Activated CD8-positive, alpha-beta memory T cell treated with anti-CD3 and anti-CD28 coated beads for 36 hours (primary cell): ENCODE measurements at regions not wholly inside any gene's neighbourhood (a gene's known extent, or its start where the extent isn't known, plus 50 kb on each side); places are given as distances from the start of the nearest gene placed in this dataset.
"Not testable (repeated sequence)": the region's sequence is repeated elsewhere in the genome, so short reads cannot be mapped to it uniquely, and the experiment has no call there.

ENCODE experiments used
- CTCF ChIA-PET: fragments of 350-600 bp; sonication (Branson Sonifier 250); formaldehyde crosslinking; loops from one replicate; lab custom pipeline; 2021; ENCODE audit warnings: antibody characterized with exemption; lab: Charles Lee
- POLR2A ChIA-PET: fragments of 350-600 bp; sonication (Branson Sonifier 250); formaldehyde crosslinking; loops from one replicate; lab custom pipeline; 2021; ENCODE audit warnings: antibody characterized with exemption; lab: Charles Lee

DNA sequence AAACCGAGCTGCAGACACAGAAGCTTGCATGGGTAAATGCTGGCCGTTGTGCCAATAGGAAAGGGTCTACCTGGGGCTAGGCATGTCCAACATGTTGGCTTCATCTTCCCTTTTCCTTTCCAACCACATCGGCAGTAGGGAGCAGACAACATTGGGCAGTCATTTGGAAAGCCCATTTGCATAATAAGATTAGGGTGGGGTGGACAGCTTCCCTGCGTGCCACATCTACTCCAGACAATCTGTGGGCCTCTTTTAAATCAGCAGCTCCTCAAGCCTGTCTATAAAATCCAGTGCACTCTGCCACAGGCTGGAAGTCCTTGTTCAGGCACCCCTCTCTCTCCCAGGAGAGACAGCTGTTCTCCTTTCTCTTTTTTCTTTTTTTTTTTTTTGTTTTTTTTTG is 203.6 kb upstream of the KYNU start:
- ChIA-PET POLR2A (no interaction called here), CTCF (interaction anchor here (0.7 kb wide), 1 partner anchor 198 kb away, joined by 3 read pairs; no protein-coding TSS in a partner anchor)

DNA sequence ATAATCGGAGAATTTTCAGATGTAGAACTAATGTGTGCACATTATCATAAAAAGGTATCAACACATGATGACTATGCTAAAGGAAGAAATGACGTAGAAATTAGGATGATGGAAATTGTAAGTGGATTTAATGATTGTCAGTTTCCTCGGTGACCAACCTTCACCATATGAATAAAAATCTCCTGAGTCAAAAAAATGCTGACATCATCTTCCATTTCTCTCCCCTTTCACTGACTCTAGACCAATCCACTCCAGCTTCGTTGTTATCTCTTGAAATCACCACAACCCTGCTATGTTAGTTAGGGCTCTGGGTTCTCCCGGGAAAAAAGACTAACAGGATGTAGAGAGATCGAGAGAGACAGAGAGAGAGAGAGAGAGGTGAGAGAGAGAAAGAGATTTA is 204.8 kb upstream of the KYNU start:
- POLR2A ChIA-PET: no interaction called here
- CTCF ChIA-PET: no interaction called here

DNA sequence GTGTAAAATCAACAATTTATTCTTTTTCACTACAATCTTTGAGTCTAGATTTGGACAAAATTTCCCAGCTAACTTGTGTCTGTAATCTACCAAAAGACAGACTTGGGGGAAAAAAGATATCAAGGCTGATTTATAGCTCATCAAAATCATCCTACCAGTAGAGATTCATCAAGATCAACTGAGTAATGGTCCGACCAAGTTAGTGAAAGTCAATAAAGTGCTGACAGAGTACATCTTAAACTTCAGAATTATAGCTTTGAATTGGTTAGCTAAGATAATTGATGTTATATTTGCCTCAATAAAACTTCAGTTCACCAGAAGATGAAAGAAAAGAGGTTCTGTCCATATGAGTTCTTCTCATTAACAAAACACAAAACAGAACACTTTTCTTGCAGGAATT is 207.1 kb upstream of the KYNU start:
- ChIA-PET CTCF (no interaction called here), POLR2A (no interaction called here)

- POLR2A ChIA-PET: no interaction called here
- CTCF ChIA-PET: no interaction called here
Observed at GRCh38 chr2:142668420-142668819, 209.0 kb upstream of the KYNU start.

DNA sequence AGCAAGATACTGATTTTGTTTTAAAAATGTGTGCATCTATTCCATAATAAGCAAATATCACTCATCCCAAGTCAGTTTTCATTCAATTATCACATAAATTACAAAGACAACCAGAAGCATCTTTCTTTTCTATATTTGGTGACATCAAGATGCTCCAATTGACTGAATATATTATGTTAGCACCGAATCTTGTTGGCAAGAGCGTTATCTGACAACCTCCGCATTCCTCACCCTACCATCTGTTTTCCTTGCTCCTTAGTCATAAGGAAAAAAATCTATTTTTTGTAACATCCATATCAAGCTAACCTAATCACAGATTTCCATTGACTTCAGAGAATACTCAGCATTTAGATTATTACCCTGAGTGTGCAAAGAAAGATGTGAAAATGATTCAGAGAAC is 212.2 kb upstream of the KYNU start:
- ChIA-PET POLR2A (no interaction called here), CTCF (no interaction called here)

DNA sequence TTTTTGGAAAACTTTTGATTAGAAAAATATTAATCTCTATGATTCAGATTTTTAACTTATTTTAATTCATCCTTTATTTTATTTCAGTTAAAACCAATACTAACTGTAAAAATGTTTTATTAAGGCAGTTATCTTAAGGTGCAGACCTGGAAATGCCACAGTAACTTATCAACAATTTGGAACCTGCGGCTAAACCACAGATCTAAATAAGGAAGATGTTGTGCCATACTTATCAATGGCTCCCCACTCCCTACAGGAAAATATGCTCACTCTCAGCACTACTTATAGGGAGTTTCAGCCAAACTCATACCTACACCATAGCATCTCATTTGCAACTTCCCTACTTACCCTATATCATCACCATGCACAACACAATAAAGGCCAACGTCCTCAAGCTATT is 226.9 kb upstream of the KYNU start:
- ChIA-PET POLR2A (no interaction called here), CTCF (no interaction called here)

DNA sequence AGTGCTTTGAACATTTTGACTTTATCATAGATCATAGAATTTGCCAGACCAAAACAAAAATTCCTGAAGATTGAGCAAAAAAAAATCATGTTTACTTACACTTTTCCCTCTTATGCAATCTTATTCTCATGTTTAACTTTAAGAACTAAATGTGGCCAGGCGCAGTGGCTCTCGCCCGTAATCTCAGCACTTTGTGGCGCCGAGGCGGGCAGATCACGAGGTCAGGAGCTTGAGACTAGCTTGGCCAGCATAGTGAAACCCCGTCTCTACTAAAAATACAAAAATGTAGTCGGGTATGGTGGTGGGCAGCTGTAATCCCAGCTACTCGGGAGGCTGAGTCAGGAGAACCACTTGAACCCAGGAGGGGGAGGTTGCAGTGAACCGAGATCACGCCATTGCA is 227.9 kb upstream of the KYNU start:
- ChIA-PET CTCF (no interaction called here), POLR2A (no interaction called here)

- ChIA-PET POLR2A (no interaction called here), CTCF (no interaction called here)
Observed at GRCh38 chr2:142642650-142643049, 234.8 kb upstream of the KYNU start.

GRCh38 chr2:142629193-142629592 is 248.3 kb upstream of the KYNU start:
- CTCF ChIA-PET: no interaction called here
- POLR2A ChIA-PET: no interaction called here

GRCh38 chr2:142621287-142621686 is 256.2 kb upstream of the KYNU start:
- CTCF ChIA-PET: no interaction called here

GRCh38 chr2:142617461-142617860 is 260.0 kb upstream of the KYNU start:
- CTCF ChIA-PET: no interaction called here
- POLR2A ChIA-PET: no interaction called here

More at GRCh38 chr2:142621287-142621686, 256.2 kb upstream of the KYNU start:
- POLR2A ChIA-PET: no interaction called here

DNA sequence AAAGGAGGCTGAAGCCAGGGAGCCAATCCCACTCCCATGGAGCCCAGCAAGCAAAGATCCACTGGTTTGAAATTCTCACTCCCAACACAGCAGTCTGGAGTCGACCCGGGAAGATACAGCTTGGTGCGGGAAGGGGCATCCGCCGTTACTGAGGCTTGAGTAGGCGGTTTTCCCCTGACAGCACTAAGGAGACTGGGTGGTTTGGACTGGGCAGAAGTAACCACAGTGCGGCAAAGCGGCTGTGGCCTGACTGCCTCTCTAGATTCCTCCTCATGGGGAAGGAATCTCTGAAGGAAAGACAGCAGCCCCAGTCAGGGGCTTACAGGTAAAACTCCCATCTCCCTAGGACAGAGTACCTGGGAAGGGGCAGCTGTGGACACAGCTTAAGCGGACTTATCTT is 261.6 kb upstream of the KYNU start:
- ChIA-PET CTCF (no interaction called here), POLR2A (no interaction called here)

DNA sequence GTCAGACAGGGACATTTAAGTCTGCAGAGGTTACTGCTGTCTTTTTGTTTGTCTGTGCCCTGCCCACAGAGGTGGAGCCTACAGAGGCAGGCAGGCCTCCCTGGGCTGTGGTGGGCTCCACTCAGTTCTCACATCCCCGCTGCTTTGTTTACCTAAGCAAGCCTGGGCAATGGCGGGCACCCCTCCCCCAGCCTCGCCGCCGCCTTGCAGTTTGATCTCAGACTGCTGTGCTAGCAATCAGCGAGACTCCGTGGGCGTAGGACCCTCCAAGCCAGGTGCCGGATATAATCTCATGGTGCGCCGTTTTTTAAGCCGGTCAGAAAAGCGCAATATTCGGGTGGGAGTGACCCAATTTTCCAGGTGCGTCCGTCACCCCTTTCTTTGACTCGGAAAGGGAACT is 264.3 kb upstream of the KYNU start:
- CTCF ChIA-PET, POLR2A ChIA-PET: not testable (repeated sequence)

DNA sequence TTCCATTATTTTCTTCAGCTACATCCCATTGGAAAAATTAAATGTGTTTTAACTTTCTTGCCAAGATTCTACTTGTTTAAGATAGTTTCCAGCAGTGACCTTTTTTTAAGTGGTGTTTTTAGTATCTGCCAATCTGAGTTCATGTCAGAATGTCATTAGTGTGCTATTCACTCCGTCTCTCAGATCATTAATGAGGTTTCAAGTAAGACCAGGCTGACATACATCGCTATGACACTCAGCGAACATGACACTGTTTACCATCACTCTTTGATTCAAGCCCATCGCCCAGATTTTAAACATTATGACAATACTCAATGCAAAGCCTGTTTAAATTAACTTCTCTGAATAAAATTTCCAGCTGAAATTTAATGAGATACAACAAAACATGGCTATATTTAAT is 272.0 kb upstream of the KYNU start:
- ChIA-PET CTCF (no interaction called here), POLR2A (no interaction called here)

GRCh38 chr2:142603759-142604158 is 273.7 kb upstream of the KYNU start:
- ChIA-PET POLR2A (no interaction called here), CTCF (no interaction called here)

DNA sequence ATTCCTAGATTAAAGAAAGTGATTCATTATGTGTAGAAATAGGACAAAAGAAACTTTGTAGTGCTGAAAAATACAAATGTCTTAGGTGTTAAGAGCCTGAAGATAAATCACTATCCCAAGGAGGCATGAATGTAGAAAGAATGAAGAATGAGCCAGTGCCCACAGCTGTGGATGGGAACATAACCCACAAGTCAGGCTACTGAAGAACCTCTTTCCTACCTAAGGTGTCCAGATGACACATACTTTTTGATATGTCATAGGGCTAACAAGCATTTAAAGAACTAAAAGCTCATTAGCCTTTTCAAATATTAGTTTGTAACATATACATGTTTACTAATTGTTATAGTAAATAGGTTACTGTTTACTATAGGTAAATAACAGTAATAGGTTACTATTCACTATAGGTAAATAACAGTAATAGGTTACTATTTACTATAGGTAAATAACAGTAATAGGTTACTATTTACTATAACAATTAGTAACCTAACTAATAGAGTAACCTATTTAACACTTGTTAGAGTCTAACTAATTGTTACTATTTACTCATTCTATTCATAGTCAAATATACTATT is 275.0 kb upstream of the KYNU start:
- ChIA-PET CTCF (no interaction called here), POLR2A (no interaction called here)

DNA sequence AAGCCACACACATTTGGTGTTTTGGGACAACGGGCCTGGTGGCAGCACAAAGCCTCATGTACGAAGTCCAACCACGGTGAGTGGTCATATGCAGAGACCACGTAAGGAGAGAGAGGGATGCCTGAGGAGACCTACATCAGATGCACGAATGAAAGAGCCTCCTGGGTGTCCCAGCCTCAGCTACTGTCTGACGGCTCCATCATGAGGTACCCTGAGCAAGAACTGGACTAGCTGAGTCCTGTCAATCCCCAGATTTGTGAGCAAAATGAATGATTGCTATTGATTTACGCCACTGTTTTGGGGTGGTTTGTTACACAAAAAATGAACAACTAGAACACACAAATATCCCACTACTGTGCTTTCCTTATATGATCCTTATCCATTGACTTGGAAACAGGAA is 275.7 kb upstream of the KYNU start:
- CTCF ChIA-PET: no interaction called here

DNA sequence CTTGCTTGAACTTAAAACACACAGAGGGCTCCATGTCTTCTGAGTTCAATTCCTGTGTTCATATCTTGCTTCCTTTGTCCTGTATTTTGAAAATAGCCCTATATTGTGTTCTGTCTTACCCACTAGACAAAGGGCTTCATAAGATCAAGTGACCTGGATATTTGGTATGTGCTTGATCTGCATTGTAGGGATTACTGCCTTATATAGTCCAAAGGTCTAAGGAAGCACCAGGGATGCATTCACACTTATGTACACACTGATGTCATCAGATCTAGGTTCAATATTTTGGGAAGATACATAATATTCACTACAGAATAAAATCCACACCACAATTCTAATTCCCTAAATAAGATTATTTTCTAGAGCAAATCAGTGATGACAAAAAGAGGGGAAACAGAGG is 278.0 kb upstream of the KYNU start:
- ChIA-PET POLR2A (no interaction called here), CTCF (interaction anchor here (0.6 kb wide), 1 partner anchor 322 kb away, joined by 3 read pairs; no protein-coding TSS in a partner anchor)

More for the DNA sequence above, 275.7 kb upstream of the KYNU start:
- POLR2A ChIA-PET: no interaction called here

GRCh38 chr2:142598846-142599245 is 278.6 kb upstream of the KYNU start:
- ChIA-PET CTCF (no interaction called here), POLR2A (no interaction called here)

DNA sequence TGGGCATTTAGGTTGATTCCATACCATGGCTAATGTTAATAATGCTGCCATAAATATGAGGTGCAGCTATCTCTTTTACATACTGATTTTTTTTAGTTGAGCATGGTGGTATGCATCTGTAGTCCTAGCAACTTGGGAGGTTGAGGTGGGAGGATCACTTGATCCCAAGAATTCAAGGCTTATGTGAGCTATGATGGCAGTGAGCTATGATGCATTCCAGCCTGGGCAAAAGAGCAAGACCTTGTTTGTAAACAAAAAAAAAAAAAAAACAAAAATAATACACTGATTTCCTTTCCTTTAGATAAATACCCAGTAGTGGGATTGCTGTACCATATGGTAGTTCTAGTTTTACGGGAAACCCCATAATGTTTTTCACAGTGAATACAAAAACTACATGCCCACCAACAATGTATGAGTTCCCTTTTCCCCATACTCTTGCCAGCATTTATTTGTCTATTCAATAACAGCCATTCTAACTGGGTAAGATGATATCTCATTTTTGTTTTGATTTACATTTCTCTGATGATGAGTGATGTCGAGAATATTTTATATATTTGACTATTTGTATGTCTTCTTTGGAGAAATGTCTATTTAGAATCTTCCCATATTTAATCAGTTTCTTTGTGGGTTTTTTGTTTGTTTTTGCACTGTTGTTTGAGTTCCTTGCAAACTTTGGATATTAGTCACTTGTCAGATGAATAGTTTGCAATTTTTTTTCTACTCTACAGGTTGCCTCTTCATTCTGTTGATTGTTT is 281.0 kb upstream of the KYNU start:
- POLR2A ChIA-PET: no interaction called here
- CTCF ChIA-PET: no interaction called here

GRCh38 chr2:142594935-142595334 is 282.5 kb upstream of the KYNU start:
- CTCF ChIA-PET: no interaction called here
- POLR2A ChIA-PET: no interaction called here
